ENCODE measurements at regions not wholly inside any gene's neighbourhood (a gene's known extent, or its start where the extent isn't known, plus 50 kb on each side); places are given as distances from the start of the nearest gene placed in this dataset.
A peak's percentile ranks its signal among the peaks of the same experiment; 100 is the strongest.
"Not testable (repeated sequence)": the region's sequence is repeated elsewhere in the genome, so short reads cannot be mapped to it uniquely, and the experiment has no call there.

- ATAC-seq, H3K27ac Mint-ChIP-seq, DNase-seq, H3K9me3 Mint-ChIP-seq, H3K27me3 Mint-ChIP-seq, H3K4me1 Mint-ChIP-seq, H3K4me3 Mint-ChIP-seq: not testable (repeated sequence)
These were observed 4157.8 kb upstream of the TPTE start for GRCh38 chr21:6363591-6363990.

- not testable (repeated sequence) for H3K4me3 Mint-ChIP-seq, ATAC-seq, H3K27ac Mint-ChIP-seq, H3K9me3 Mint-ChIP-seq, H3K27me3 Mint-ChIP-seq, H3K4me1 Mint-ChIP-seq
- DNase-seq, result peak in 1 of 2 donors; percentile 11
These were observed 4152.6 kb upstream of the TPTE start for GRCh38 chr21:6368824-6369223.

GRCh38 chr21:6373253-6373652, 4148.1 kb upstream of the TPTE start:
- H3K4me1 Mint-ChIP-seq, H3K9me3 Mint-ChIP-seq, H3K27ac Mint-ChIP-seq, H3K27me3 Mint-ChIP-seq, H3K4me3 Mint-ChIP-seq, ATAC-seq: not testable (repeated sequence)
- DNase-seq, result peak in 1 of 2 donors; percentile 7

GRCh38 chr21:6374232-6374631, 4147.2 kb upstream of the TPTE start:
- not testable (repeated sequence) for ATAC-seq, H3K27me3 Mint-ChIP-seq, H3K4me3 Mint-ChIP-seq, H3K4me1 Mint-ChIP-seq, H3K27ac Mint-ChIP-seq, H3K9me3 Mint-ChIP-seq
- peak; percentile 21 to 32 for DNase-seq

GRCh38 chr21:6374926-6375325, 4146.5 kb upstream of the TPTE start:
- not testable (repeated sequence) for H3K4me1 Mint-ChIP-seq, H3K9me3 Mint-ChIP-seq, DNase-seq, H3K27me3 Mint-ChIP-seq, H3K4me3 Mint-ChIP-seq, H3K27ac Mint-ChIP-seq, ATAC-seq

GRCh38 chr21:6375776-6376175, 4145.6 kb upstream of the TPTE start:
- not testable (repeated sequence) for DNase-seq, H3K4me3 Mint-ChIP-seq, ATAC-seq

GRCh38 chr21:6376321-6377070, 4144.9 kb upstream of the TPTE start:
- H3K4me3 Mint-ChIP-seq, H3K4me1 Mint-ChIP-seq, H3K9me3 Mint-ChIP-seq, ATAC-seq, H3K27ac Mint-ChIP-seq, H3K27me3 Mint-ChIP-seq: not testable (repeated sequence)
- peak in 1 of 2 donors; percentile 6 for DNase-seq

More at GRCh38 chr21:6375776-6376175, 4145.6 kb upstream of the TPTE start:
- not testable (repeated sequence) for H3K27me3 Mint-ChIP-seq, H3K4me1 Mint-ChIP-seq, H3K27ac Mint-ChIP-seq, H3K9me3 Mint-ChIP-seq

Measured in stimulated activated naive CD8-positive, alpha-beta T cell treated with anti-CD3 and anti-CD28 coated beads, Interleukin-15, amount 100 ng/mL, for 72 hours (primary cell).